ENCODE measurements at regions not wholly inside any gene's neighbourhood (a gene's known extent, or its start where the extent isn't known, plus 50 kb on each side); places are given as distances from the start of the nearest gene placed in this dataset.

GRCh38 chr16:73301984-73302383 is 254.1 kb upstream of the ZFHX3 start:
- DNase-seq (ENCODE audit: low spot score in 2 of 2), result no peak
- Histone ChIP-seq H3K36me3 (no peaks in the 10 kb centered on the region), H3K27me3 (no peaks in the 10 kb centered on the region), H3K27ac (no peak overlapping the region), H3K9me3 (no peaks in the 10 kb centered on the region), H3K4me1 (no peaks in the 10 kb centered on the region), H3K4me3 (no peak overlapping the region)
- WGBS, 2 donors, result 94 to 98% methylated on average over 2 of the region's 2 CpGs
- TF ChIP-seq POLR2A (IDR thresholded peaks at IDR 0.05) (no peak), CTCF (IDR thresholded peaks at IDR 0.05) (no peak), EP300 (IDR thresholded peaks at IDR 0.05) (no peak)

- Histone ChIP-seq H3K27me3 (no peaks in the 10 kb centered on the region), H3K4me1 (no peaks in the 10 kb centered on the region), H3K27ac (no peak overlapping the region), H3K36me3 (no peaks in the 10 kb centered on the region), H3K9me3 (no peaks in the 10 kb centered on the region), H3K4me3 (no peak overlapping the region)
- no peak for DNase-seq (ENCODE audit: low spot score in 2 of 2)
- TF ChIP-seq CTCF (IDR thresholded peaks at IDR 0.05) (no peak), POLR2A (IDR thresholded peaks at IDR 0.05) (no peak), EP300 (IDR thresholded peaks at IDR 0.05) (no peak)
- 58 to 68% methylated on average over 7 of the region's 7 CpGs for WGBS, 2 donors
These were observed 251.4 kb upstream of the ZFHX3 start for GRCh38 chr16:73299346-73299745.

- no peak for DNase-seq (ENCODE audit: low spot score in 2 of 2)
These were observed 250.6 kb upstream of the ZFHX3 start for GRCh38 chr16:73298562-73298961.

GRCh38 chr16:73290258-73290657 is 242.3 kb upstream of the ZFHX3 start:
- WGBS, 2 donors, result 65 to 66% methylated on average over 1 of the region's 1 CpG
- TF ChIP-seq POLR2A (IDR thresholded peaks at IDR 0.05) (no peak), EP300 (IDR thresholded peaks at IDR 0.05) (no peak), CTCF (IDR thresholded peaks at IDR 0.05) (no peak)
- Histone ChIP-seq H3K27me3 (peaks cover 0 to 6% of the 10 kb centered on the region in 2 donors), H3K9me3 (no peaks in the 10 kb centered on the region), H3K4me1 (no peaks in the 10 kb centered on the region), H3K4me3 (no peak overlapping the region), H3K36me3 (no peaks in the 10 kb centered on the region), H3K27ac (no peak overlapping the region)
- DNase-seq (ENCODE audit: low spot score in 2 of 2), result no peak

More at GRCh38 chr16:73298562-73298961, 250.6 kb upstream of the ZFHX3 start:
- no peak overlapping the region for H3K4me3 ChIP-seq
- no peaks in the 10 kb centered on the region for H3K4me1 ChIP-seq
- TF ChIP-seq POLR2A (IDR thresholded peaks at IDR 0.05), result no peak
- TF ChIP-seq CTCF (IDR thresholded peaks at IDR 0.05), result no peak
- TF ChIP-seq EP300 (IDR thresholded peaks at IDR 0.05), result no peak
- H3K36me3 ChIP-seq, result no peaks in the 10 kb centered on the region
- H3K9me3 ChIP-seq, result no peaks in the 10 kb centered on the region
- WGBS, 2 donors, result 64 to 74% methylated on average over 3 of the region's 3 CpGs
- H3K27ac ChIP-seq, result no peak overlapping the region
- H3K27me3 ChIP-seq, result no peaks in the 10 kb centered on the region

GRCh38 chr16:73289232-73289631 is 241.3 kb upstream of the ZFHX3 start:
- peaks cover 0 to 6% of the 10 kb centered on the region in 2 donors for H3K27me3 ChIP-seq
- WGBS, 2 donors, result 76 to 81% methylated on average over 4 of the region's 4 CpGs
- H3K4me1 ChIP-seq, result no peaks in the 10 kb centered on the region
- no peak overlapping the region for H3K4me3 ChIP-seq
- no peaks in the 10 kb centered on the region for H3K36me3 ChIP-seq
- no peaks in the 10 kb centered on the region for H3K9me3 ChIP-seq
- no peak for TF ChIP-seq POLR2A (IDR thresholded peaks at IDR 0.05)
- no peak for TF ChIP-seq CTCF (IDR thresholded peaks at IDR 0.05)
- no peak for TF ChIP-seq EP300 (IDR thresholded peaks at IDR 0.05)
- no peak overlapping the region for H3K27ac ChIP-seq
- no peak for DNase-seq (ENCODE audit: low spot score in 2 of 2)

Data from tibial nerve (tissue), 4 donors.